ENCODE measurements at regions not wholly inside any gene's neighbourhood (a gene's known extent, or its start where the extent isn't known, plus 50 kb on each side); places are given as distances from the start of the nearest gene placed in this dataset.
A peak's percentile ranks its signal among the peaks of the same experiment; 100 is the strongest.

DNA sequence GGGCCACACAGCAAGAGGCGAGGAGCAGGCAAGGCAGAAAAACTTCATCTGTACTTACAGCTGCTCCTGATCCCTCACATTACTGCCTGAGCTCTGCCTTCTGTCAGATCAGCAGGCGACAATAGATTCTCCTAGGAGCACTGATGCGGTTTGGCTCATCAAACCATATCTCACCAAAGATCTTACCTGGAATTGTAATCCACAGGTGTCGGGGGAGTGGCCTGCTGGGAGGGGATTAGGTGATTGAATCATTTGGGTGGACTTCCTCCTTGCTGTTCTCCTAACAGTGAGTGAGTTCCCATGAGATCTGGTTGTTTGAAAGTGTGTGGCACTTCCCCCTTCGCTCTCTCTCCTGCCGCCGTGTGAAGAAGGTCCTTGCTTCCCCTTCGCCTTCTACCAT, 647.3 kb downstream of the SOCS6 start:
- Histone ChIP-seq H3K27ac (no peak overlapping the region), H3K4me3 (ENCODE audit: low read depth, low read length) (no peak overlapping the region), H3K36me3 (replicated peaks) (no peaks in the 10 kb centered on the region), H3K27me3 (replicated peaks) (no peaks in the 10 kb centered on the region)
- DNase-seq: no peak
- TF ChIP-seq CTCF (IDR thresholded peaks at IDR 0.05; ENCODE audit: low read depth, low read length, missing control alignments): no peak
- in situ Hi-C loops (cut with HindIII; ENCODE audit: low pct_ligation_motif_present, low sequenced_read_pairs): no loop called here

DNA sequence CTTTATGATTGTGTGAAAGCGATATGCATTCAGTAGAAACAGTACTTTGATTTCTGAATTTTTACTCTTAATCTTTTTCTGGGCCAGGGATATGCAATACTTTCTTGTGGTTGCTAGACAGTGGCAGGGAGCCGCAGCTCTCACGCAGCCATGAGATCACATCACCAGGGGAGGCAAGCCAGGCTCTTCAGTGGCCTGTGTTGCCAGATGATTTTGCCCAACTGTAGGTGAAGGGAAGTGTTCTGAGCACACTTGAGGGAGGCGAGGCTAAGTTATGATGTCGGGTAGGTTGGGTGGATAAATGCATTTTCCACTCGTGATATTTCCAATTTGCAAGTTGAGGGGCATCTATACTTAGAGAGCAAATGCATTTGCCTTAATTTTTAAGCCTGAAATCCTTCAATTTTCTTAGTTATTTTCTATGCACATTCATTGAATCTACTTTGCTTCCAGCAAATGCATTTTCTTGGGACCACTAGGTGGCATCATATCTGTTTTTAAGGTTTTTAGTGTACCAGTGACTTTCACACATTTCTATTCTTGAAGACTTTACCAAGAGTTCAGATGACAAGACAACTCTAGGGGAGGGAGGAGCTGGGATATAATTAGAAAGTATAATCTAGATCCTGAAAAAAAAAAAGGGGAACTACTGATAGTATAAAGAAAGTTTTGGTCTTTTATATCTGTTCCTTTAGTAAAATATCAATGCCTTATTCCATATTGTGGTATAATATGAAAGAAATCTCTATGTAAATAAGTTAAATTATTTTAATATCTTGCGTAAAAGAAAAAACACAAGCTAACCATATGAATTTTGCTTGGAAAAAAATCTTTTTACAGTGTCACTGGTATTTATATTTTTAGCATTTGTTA, 643.3 kb downstream of the SOCS6 start:
- Histone ChIP-seq H3K27ac (no peak overlapping the region), H3K27me3 (replicated peaks) (no peaks in the 10 kb centered on the region), H3K36me3 (replicated peaks) (no peaks in the 10 kb centered on the region), H3K4me3 (ENCODE audit: low read depth, low read length) (no peak overlapping the region)
- peak; percentile 10 for DNase-seq
- in situ Hi-C loops (cut with HindIII; ENCODE audit: low pct_ligation_motif_present, low sequenced_read_pairs): no loop called here
- peak; percentile 36 for TF ChIP-seq CTCF (IDR thresholded peaks at IDR 0.05; ENCODE audit: low read depth, low read length, missing control alignments)

DNA sequence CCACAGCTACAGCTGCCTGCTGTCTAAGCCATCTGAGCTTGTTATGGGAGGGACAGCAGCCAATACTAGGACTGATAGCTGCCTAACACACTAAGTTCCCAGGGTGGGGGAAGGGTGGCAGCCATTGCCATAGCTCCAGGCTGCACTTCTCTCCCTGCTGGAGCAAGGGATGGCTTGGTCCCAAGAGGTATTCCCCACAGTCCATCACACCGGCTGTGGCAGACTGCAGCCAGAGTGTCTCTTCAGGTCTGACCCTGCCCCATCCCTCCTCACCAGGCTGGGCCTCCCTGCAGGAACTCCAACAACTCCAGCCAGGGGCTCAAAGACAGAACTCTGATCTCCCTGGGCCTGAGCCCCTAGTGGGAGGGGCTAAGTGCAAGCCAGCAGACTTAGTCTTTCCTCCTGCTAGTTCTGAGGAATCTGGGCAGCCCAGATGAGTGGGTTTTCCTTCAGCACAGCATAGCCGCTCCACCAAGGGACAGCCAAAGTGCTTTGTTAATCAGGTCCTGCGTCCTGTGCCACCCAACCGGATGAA, 632.1 kb downstream of the SOCS6 start:
- H3K4me3 ChIP-seq (ENCODE audit: low read depth, low read length): no peak overlapping the region
- no peak for TF ChIP-seq CTCF (IDR thresholded peaks at IDR 0.05; ENCODE audit: low read depth, low read length, missing control alignments)
- in situ Hi-C loops (cut with HindIII; ENCODE audit: low pct_ligation_motif_present, low sequenced_read_pairs): no loop called here

GRCh38 chr18:70907673-70908072, 618.8 kb downstream of the SOCS6 start:
- Histone ChIP-seq H3K36me3 (replicated peaks) (no peaks in the 10 kb centered on the region), H3K4me3 (ENCODE audit: low read depth, low read length) (no peak overlapping the region), H3K27ac (no peak overlapping the region), H3K27me3 (replicated peaks) (no peaks in the 10 kb centered on the region)
- in situ Hi-C loops (cut with HindIII; ENCODE audit: low pct_ligation_motif_present, low sequenced_read_pairs): no loop called here
- no peak for TF ChIP-seq CTCF (IDR thresholded peaks at IDR 0.05; ENCODE audit: low read depth, low read length, missing control alignments)
- DNase-seq: no peak

More for the DNA sequence above, 632.1 kb downstream of the SOCS6 start:
- Histone ChIP-seq H3K36me3 (replicated peaks) (no peaks in the 10 kb centered on the region), H3K27me3 (replicated peaks) (no peaks in the 10 kb centered on the region), H3K27ac (no peak overlapping the region)
- DNase-seq: no peak

- DNase-seq: no peak
- Histone ChIP-seq H3K4me3 (ENCODE audit: low read depth, low read length) (no peak overlapping the region), H3K36me3 (replicated peaks) (no peaks in the 10 kb centered on the region), H3K27me3 (replicated peaks) (no peaks in the 10 kb centered on the region), H3K27ac (no peak overlapping the region)
- in situ Hi-C loops (cut with HindIII; ENCODE audit: low pct_ligation_motif_present, low sequenced_read_pairs): no loop called here
- TF ChIP-seq CTCF (IDR thresholded peaks at IDR 0.05; ENCODE audit: low read depth, low read length, missing control alignments): no peak
Observed at GRCh38 chr18:70892381-70892780, 603.5 kb downstream of the SOCS6 start.

Data from brain microvascular endothelial cell (primary cell).